GM18907 (cell line): ENCODE measurements at regions not wholly inside any gene's neighbourhood (a gene's known extent, or its start where the extent isn't known, plus 50 kb on each side); places are given as distances from the start of the nearest gene placed in this dataset.
"Not testable (repeated sequence)": the region's sequence is repeated elsewhere in the genome, so short reads cannot be mapped to it uniquely, and the experiment has no call there.

Source experiments
- ATAC-seq: cut with Tn5 transposase; IDR thresholded peaks from one replicate; pipeline ENCODE4 v1.9.1; 2021; ENCODE audit warnings: mild to moderate bottlenecking, moderate library complexity; ENCODE audit not compliant: unreplicated experiment

DNA sequence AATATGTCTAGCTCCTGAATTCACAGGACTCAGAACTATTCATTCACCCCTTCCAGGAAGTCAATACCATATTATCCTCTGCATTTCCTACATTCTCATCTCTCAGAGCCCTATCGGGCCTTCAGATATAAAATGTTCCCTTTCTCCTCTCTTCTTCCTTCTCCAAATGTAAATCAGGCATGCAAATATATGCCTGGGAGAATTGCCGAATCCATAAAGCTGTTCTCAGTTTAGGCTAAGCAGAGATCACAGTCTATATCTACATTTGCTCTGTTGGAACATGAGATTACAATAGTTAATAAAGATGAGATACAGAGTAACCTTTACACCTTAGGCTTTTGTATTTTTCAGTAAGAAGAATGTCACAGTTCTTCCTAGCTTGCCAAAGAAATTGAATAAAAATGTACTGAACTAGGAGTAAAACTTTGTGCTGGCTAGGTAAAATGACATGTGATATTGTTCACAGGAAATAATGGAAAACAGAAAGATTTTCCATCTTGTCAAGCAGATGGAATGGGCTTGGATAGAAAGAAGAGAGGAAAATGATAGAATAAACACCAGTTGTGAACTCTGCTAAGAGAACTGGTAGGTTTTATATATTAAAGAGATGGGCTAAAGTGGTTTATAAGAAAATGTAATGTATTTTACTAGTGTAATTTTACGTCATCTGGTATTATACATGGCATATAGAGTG, 161.5 kb downstream of the NRIP1 start:
- ATAC-seq, result no peak

DNA sequence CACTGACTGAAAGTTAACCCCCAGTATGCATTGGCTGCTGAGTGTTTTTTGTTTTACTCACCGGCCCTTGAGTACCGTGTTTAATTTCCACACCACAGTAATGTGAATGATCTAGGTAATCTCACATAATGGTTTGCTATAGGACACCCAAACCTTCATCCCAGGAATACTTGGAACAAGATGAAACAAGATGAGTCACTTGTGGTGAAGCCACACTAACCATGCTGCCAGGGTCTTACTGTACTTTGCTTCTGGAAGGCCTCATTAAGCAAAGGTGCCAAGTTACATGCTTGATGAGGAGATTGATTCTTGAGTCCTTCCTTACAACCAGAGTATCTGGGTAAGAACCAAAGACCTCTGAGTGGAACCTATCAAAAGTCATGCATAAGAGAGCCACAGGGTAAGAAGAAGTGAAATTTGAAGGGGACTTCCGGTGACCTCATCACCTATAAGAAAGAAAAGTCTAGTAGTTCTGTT, 163.3 kb downstream of the NRIP1 start:
- ATAC-seq, result peak; percentile 88

- ATAC-seq, result no peak
Observed at GRCh38 chr21:14900611-14901010, 164.2 kb downstream of the NRIP1 start.

DNA sequence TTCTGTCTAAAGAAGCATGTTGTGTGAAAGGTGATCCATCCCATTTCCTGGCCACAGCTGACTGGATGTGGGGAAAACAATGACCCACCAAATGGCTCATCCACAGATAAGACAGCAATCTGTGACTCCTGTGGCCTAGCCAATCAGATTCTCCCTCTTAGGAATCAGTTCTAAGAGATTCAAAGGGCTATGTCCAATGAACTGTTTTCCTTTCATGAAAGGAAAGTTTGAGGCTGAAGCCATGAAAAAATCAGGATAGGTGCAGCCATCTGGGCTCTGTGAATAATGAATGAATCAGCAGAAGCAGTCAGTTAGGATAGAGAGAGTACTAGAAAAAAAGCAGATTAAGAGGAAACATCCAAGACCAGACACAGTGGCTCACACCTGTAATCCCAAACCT, 164.7 kb downstream of the NRIP1 start:
- no peak for ATAC-seq

- no peak for ATAC-seq
Observed at GRCh38 chr21:14895792-14896191, 169.0 kb downstream of the NRIP1 start.

- ATAC-seq, result no peak
Observed at GRCh38 chr21:14890141-14890540, 174.7 kb downstream of the NRIP1 start.

- no peak for ATAC-seq
Observed at GRCh38 chr21:14889080-14889810, 175.6 kb downstream of the NRIP1 start.

- no peak for ATAC-seq
Observed at GRCh38 chr21:14888202-14888601, 176.6 kb downstream of the NRIP1 start.

GRCh38 chr21:14886001-14886400, 178.8 kb downstream of the NRIP1 start:
- ATAC-seq, result no peak

GRCh38 chr21:14883351-14883750, 181.4 kb downstream of the NRIP1 start:
- no peak for ATAC-seq

DNA sequence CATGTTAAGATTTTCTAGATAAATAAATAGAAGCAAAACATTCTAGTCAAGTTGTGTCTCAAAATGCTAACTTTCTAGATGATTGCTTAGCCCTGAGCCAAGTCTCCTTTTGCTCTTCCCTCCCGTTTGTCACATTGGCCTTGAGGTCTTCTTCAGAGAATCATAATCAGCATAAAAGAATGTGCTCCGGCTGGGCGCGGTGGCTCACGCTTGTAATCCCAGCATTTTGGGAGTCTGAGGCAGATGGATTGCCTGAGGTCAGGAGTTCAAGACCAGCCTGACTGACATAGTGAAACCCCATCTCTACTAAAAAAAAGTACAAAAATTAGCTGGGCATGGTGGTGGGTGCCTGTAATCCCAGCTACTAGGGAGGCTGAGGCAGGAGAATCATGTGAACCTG, 182.3 kb downstream of the NRIP1 start:
- ATAC-seq, result not testable (repeated sequence)

DNA sequence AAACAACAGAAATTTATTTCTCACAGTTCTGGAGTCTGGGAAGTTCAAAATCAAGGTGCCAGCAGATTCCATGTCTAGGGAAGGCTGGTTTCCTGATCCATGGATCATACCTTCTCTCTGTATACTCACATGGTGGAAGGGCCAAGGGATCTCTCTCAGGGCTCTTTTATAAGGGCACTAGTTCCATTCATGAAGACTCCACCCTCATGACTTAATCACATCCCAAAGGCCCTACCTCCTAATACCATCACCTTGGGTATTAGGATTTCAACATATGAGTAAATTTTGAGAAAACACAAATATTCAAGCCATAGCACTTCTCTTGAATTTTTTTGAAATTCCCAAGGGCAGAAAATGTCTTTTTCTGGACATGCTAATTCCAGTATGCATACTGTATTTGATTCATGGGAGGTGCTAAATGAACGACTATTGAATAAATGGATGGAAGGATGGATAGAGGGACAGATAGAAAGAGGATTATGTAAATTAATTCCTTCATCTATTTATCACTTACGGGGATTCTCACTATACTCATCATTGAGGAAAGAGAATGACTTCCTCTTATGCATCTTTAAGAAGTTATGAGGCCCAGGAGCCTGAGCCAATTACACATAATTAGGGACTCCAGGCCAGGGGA, 182.8 kb downstream of the NRIP1 start:
- no peak for ATAC-seq

DNA sequence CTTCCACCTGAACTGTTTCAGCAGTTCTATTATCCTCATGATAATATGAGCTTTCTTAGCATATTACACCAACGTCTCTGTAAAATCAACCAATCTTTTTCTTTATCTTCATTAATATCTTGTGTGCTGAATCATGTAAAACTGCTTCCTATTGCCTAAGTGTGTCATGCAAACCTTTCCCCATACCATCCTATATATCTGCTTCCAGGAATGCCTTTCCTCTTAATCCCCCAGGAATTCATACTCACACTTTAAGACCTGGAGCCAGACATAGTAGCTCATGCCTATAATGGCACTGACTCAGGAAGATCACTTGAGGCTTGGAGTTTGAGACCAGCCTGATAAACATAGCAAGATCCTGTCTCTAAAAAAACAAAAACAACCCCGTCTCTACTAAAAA, 183.9 kb downstream of the NRIP1 start:
- ATAC-seq, result no peak

DNA sequence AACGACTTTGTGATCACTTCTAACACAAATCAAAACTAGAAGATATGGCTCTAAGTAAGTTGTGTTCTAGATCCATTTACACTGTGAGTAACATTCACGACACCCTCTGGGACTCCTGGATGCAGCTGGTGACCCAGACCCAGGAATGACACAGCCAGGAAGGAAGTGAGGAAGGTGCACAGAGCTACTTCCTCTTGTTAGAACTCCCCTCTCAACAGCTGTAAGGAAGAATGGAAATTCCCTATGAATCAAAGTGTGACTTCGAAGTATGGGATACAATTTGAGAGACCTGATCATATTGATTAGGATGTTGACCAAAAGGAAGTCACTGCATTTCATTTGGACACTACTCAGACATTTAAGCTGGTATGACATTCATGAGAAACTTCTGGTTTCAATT, 185.3 kb downstream of the NRIP1 start:
- ATAC-seq, result no peak

DNA sequence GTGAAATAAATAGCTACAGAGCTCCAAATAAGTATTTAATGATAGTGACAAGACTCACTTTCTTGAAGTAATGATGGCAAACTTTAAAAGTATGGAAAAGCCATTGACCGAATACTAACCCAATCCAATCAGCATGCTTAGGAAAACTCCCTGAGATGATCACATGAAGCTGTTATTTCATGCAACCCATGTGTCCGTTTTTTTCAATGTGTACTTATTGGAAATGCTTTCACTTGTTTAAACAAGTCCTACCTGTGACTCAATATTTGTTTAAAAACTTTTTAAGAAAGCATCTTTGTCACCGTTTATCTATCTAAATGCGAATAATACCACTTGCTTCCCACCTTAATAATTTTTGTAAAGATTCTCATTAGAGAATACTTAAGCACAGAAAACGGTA, 185.8 kb downstream of the NRIP1 start:
- no peak for ATAC-seq

GRCh38 chr21:14877581-14878228, 187.1 kb downstream of the NRIP1 start:
- ATAC-seq, result peak; percentile 58

DNA sequence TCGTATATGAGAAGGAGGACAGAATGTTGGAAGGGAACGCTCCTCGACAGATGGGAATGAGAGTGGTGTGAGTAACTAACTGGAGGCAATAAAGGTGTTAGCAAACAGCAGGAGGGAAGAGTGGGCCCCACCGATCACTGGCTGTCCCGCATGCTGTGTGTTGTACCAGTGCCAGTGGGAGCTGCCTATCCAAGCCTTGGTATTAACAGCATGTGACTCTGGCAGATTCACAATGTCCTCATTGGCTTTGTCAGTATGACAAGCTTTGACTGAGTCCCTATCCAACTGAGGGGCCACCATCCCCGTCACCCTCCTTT, 188.3 kb downstream of the NRIP1 start:
- ATAC-seq, result no peak

DNA sequence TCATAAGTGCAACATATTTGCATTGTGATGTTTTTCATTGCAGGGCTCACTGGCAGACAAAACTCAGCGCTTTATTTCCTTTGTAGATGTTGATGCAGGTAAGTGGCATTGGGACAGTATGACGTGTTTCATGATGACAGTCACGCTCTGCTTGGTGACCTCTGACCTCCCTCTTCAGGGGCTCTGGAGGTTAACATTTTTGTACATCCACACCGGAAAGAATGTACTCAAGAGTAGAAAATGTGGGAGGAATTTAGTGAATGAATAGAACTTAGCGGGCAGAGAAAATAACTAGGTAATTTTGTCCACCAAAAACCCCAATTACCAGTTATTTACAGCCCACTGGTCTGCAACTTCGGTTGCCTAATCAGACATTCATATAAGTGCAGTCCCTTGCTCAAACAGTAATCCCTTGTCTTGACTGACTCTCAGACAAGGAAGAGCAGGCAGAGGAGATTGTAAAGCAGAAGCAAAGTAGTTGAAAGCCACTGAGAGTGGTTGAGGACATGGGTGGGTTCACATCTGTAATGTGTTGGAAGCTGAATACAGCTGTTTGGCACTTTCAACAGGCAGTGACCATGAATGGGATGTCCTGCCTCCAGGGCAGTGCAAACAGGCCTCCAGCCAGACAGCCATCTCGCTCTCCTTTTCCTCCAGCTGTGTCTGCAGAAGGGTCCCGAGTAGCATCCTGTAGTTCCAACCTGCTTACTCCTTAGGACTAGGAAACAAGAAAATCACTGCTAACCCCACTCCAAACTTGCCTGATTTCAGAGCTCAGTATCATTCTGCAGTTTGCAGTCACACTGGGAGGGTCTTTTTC, 188.9 kb downstream of the NRIP1 start:
- peak; percentile 87 for ATAC-seq

- no peak for ATAC-seq
Observed at GRCh38 chr21:14875186-14875585, 189.6 kb downstream of the NRIP1 start.

- no peak for ATAC-seq
Observed at GRCh38 chr21:14874379-14874778, 190.4 kb downstream of the NRIP1 start.

GRCh38 chr21:14871861-14872260, 192.9 kb downstream of the NRIP1 start:
- no peak for ATAC-seq
